Naive thymus-derived CD8-positive, alpha-beta T cell (primary cell): ENCODE measurements at regions not wholly inside any gene's neighbourhood (a gene's known extent, or its start where the extent isn't known, plus 50 kb on each side); places are given as distances from the start of the nearest gene placed in this dataset.
"Not testable (repeated sequence)": the region's sequence is repeated elsewhere in the genome, so short reads cannot be mapped to it uniquely, and the experiment has no call there.

ENCODE experiments used
- ATAC-seq, 2 donors: fragments of 150-1000 bp; cut with Tn5 transposase in 1 of 2; sonication (Bioruptor Pico), chemical (Tn5 transposase) in 1 of 2; 1 replicate in 1 of 2; 2 replicates in 1 of 2; pipeline ENCODE4 v1.10.0; 2021; ENCODE audit warnings: mild to moderate bottlenecking in 2 of 2, moderate library complexity in 2 of 2
- POLR2A ChIA-PET: fragments of 350-600 bp; sonication (Branson Sonifier 250); formaldehyde crosslinking; loops from one replicate; lab custom pipeline; 2021; ENCODE audit warnings: antibody characterized with exemption; lab: Charles Lee
- DNase-seq, 10 donors: peaks; one replicate each; pipeline versions ENCODE4 v3.0.0 to v3.0.0-alpha.2; 2020 to 2022
- H3K27ac Mint-ChIP-seq, 10 donors: one replicate each; pipeline ENCODE4 v1.8.0; 2020 to 2022; ENCODE audit warnings: mild to moderate bottlenecking in 10 of 10, mixed read lengths in 10 of 10, moderate library complexity in 4 of 10, inconsistent platforms in 1 of 10
- H3K27me3 Mint-ChIP-seq, 5 donors: one replicate each; pipeline ENCODE4 v1.8.0; 2021 to 2022; ENCODE audit warnings: mixed read lengths in 5 of 5
- H3K36me3 Mint-ChIP-seq, 3 donors: one replicate each; pipeline ENCODE4 v1.8.0; 2020 to 2022; ENCODE audit warnings: mixed read lengths in 3 of 3, mild to moderate bottlenecking in 2 of 3, inconsistent platforms in 1 of 3
- H3K4me1 Mint-ChIP-seq, 4 donors: one replicate each; pipeline ENCODE4 v1.8.0; 2021 to 2022; ENCODE audit warnings: mixed read lengths in 4 of 4
- H3K4me3 Mint-ChIP-seq, 10 donors: one replicate each; pipeline ENCODE4 v1.8.0; 2020 to 2022; ENCODE audit warnings: mild to moderate bottlenecking in 10 of 10, mixed read lengths in 10 of 10, moderate library complexity in 6 of 10, inconsistent platforms in 1 of 10
- H3K9me3 Mint-ChIP-seq, 9 donors: one replicate each; pipeline ENCODE4 v1.8.0; 2020 to 2022; ENCODE audit warnings: mixed read lengths in 9 of 9, mild to moderate bottlenecking in 3 of 9, inconsistent platforms in 1 of 9, moderate library complexity in 1 of 9

DNA sequence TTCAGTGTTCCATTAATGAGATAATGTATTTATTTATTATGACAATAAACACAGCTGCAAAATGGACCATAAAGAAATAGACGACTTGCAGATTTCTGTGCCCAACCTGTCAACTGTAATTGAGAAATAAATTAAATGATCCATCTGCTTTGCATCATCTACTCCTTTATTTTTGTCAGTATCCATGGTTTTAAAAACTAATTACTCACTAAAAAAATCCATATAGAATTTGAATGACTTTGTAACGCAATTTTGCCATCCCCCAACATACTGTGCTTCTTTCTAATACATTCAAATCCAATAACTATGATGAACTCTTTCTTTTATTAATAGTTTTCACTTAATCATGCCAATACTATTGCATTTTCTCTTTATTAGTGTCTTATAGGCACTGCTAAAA is 388.5 kb upstream of the SORCS1 start:
- Mint-ChIP-seq H3K27me3 (no peaks in the 10 kb centered on the region), H3K9me3 (peaks cover 0 to 40% (median 12%) of the 10 kb centered on the region in 9 donors), H3K4me1 (peaks cover 0 to 3% (median 0%) of the 10 kb centered on the region in 4 donors), H3K27ac (no peak overlapping the region), H3K4me3 (no peak overlapping the region), H3K36me3 (no peaks in the 10 kb centered on the region)
- DNase-seq (no peak), ATAC-seq (no peak)
- POLR2A ChIA-PET: no interaction called here

- ATAC-seq (no peak), DNase-seq (no peak)
- Mint-ChIP-seq H3K36me3 (no peaks in the 10 kb centered on the region), H3K27ac (no peak overlapping the region), H3K27me3 (no peaks in the 10 kb centered on the region), H3K4me1 (no peaks in the 10 kb centered on the region), H3K9me3 (peaks cover 0 to 31% (median 12%) of the 10 kb centered on the region in 9 donors), H3K4me3 (no peak overlapping the region)
- POLR2A ChIA-PET: no interaction called here
Measured at GRCh38 chr10:107548301-107548700, 383.8 kb upstream of the SORCS1 start.

- DNase-seq (no peak), ATAC-seq (no peak)
- Mint-ChIP-seq H3K4me1 (no peaks in the 10 kb centered on the region), H3K27me3 (no peaks in the 10 kb centered on the region), H3K4me3 (no peak overlapping the region), H3K36me3 (no peaks in the 10 kb centered on the region), H3K27ac (no peak overlapping the region), H3K9me3 (peaks cover 0 to 31% (median 12%) of the 10 kb centered on the region in 9 donors)
- POLR2A ChIA-PET: no interaction called here
Measured at GRCh38 chr10:107546986-107547385, 382.5 kb upstream of the SORCS1 start.

GRCh38 chr10:107546284-107546683 is 381.8 kb upstream of the SORCS1 start:
- no peaks in the 10 kb centered on the region for H3K27me3 Mint-ChIP-seq
- H3K4me3 Mint-ChIP-seq: no peak overlapping the region
- no peaks in the 10 kb centered on the region for H3K36me3 Mint-ChIP-seq
- no peak overlapping the region for H3K27ac Mint-ChIP-seq
- DNase-seq (no peak), ATAC-seq (no peak)
- peaks cover 0 to 31% (median 12%) of the 10 kb centered on the region in 9 donors for H3K9me3 Mint-ChIP-seq
- no peaks in the 10 kb centered on the region for H3K4me1 Mint-ChIP-seq
- POLR2A ChIA-PET: no interaction called here

GRCh38 chr10:107545717-107546116 is 381.2 kb upstream of the SORCS1 start:
- no peaks in the 10 kb centered on the region for H3K36me3 Mint-ChIP-seq
- no peaks in the 10 kb centered on the region for H3K27me3 Mint-ChIP-seq
- peaks cover 2 to 26% (median 11%) of the 10 kb centered on the region in 9 donors for H3K9me3 Mint-ChIP-seq
- DNase-seq: peak in 1 of 10 donors; percentile 3
- H3K4me1 Mint-ChIP-seq: no peaks in the 10 kb centered on the region
- no peak overlapping the region for H3K27ac Mint-ChIP-seq
- POLR2A ChIA-PET: no interaction called here
- ATAC-seq: no peak
- H3K4me3 Mint-ChIP-seq: no peak overlapping the region

- POLR2A ChIA-PET: no interaction called here
- Mint-ChIP-seq H3K27me3 (no peaks in the 10 kb centered on the region), H3K36me3 (no peaks in the 10 kb centered on the region), H3K4me3 (no peak overlapping the region), H3K9me3 (peaks cover 2 to 18% (median 11%) of the 10 kb centered on the region in 9 donors), H3K4me1 (no peaks in the 10 kb centered on the region), H3K27ac (no peak overlapping the region)
- no peak for DNase-seq
- no peak for ATAC-seq
Measured at GRCh38 chr10:107544706-107545520, 380.4 kb upstream of the SORCS1 start.

DNA sequence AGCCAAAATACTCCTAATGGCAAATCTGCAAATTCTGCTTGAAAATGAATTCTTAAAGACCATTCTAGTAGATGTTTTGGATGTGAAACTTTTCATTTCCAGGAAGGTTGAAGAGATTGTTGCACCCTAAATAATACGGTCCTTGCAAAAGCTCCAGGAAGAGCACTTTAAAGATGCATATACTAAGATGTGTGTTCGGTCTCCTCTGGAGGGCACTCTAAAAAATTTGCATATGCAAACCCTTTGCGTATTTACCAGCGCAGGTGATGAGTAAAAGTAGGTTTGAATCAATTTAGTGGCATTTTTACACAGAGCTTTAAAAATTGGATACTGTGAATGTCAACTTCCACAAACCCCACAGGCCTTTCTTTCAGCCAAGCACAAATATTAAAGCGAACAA is 378.1 kb upstream of the SORCS1 start:
- POLR2A ChIA-PET: no interaction called here
- H3K36me3 Mint-ChIP-seq: no peaks in the 10 kb centered on the region
- H3K4me3 Mint-ChIP-seq: no peak overlapping the region
- no peak overlapping the region for H3K27ac Mint-ChIP-seq
- ATAC-seq (no peak), DNase-seq (no peak)
- peaks cover 0 to 23% (median 6%) of the 10 kb centered on the region in 9 donors for H3K9me3 Mint-ChIP-seq
- H3K27me3 Mint-ChIP-seq: no peaks in the 10 kb centered on the region
- H3K4me1 Mint-ChIP-seq: no peaks in the 10 kb centered on the region

GRCh38 chr10:107542016-107542415 is 377.5 kb upstream of the SORCS1 start:
- H3K27me3 Mint-ChIP-seq: no peaks in the 10 kb centered on the region

DNA sequence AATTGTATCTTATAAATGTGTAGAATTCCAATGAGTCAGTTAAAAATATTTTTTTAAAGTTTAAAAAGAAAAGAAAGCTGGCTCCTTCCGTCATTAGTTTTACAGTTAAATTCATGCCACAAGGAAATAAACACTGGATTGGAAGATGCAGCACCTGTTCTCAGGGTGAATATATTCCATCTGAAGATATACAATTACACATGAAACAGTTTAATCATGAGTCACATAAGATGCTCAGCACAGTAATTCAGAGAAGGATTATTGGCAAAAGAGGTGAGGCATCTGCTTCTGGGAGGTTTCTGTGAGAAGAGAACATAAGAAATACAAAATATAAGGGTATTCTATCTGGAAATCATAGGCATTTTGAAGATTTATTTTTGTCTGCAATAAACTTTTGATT is 376.5 kb upstream of the SORCS1 start:
- Mint-ChIP-seq H3K9me3 (peaks cover 0 to 23% (median 6%) of the 10 kb centered on the region in 9 donors), H3K4me1 (no peaks in the 10 kb centered on the region), H3K36me3 (no peaks in the 10 kb centered on the region), H3K4me3 (no peak overlapping the region), H3K27ac (no peak overlapping the region), H3K27me3 (no peaks in the 10 kb centered on the region)
- no peak for DNase-seq
- POLR2A ChIA-PET: no interaction called here
- ATAC-seq: no peak

More at GRCh38 chr10:107542016-107542415, 377.5 kb upstream of the SORCS1 start:
- Mint-ChIP-seq H3K9me3 (peaks cover 0 to 23% (median 6%) of the 10 kb centered on the region in 9 donors), H3K4me1 (no peaks in the 10 kb centered on the region), H3K36me3 (no peaks in the 10 kb centered on the region), H3K27ac (no peak overlapping the region), H3K4me3 (no peak overlapping the region)
- ATAC-seq: no peak
- POLR2A ChIA-PET: no interaction called here
- no peak for DNase-seq

DNA sequence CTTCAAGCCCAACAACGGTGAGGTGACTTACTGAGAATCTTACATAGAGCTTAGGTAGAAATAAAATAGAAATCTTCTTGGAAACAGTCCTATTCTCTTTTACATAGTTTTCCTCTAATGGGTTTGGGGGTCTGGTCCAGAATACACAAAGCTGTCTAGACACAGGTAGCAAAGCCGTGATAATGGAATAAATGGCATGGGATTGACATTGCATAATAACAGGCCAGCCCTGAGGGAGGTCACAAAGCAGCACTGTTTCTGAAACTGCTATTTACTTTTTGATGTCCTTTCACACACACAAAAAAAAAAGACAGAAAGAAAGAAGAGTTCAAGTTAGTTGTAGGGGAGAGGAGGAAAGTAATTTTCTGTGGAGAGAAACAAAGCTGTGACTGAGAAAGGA is 364.8 kb upstream of the SORCS1 start:
- POLR2A ChIA-PET: no interaction called here
- H3K27ac Mint-ChIP-seq: no peak overlapping the region
- ATAC-seq (no peak), DNase-seq (no peak)
- no peaks in the 10 kb centered on the region for H3K4me1 Mint-ChIP-seq
- peaks cover 0 to 15% (median 5%) of the 10 kb centered on the region in 9 donors for H3K9me3 Mint-ChIP-seq
- H3K27me3 Mint-ChIP-seq: no peaks in the 10 kb centered on the region
- no peak overlapping the region for H3K4me3 Mint-ChIP-seq
- no peaks in the 10 kb centered on the region for H3K36me3 Mint-ChIP-seq

DNA sequence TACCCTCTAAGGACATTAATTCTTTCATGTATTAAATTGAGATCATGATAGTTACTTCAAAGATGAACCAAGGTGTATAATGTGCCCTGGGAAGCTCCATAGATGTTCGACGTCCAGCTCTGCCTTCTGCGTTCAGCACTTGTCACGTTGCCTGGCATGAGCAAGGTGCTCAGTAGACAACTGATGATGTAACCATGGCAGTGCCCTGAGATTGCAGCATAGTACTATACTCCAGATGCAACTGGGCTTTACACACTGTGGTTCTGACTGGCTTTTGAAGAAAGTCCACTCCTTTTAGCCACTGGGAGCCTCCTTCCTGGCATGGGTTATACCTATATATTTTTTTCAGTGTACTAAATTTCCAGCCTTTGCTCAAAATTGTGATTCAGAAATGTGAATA is 355.8 kb upstream of the SORCS1 start:
- no peaks in the 10 kb centered on the region for H3K27me3 Mint-ChIP-seq
- ATAC-seq (no peak), DNase-seq (no peak)
- POLR2A ChIA-PET: no interaction called here
- H3K27ac Mint-ChIP-seq: no peak overlapping the region
- H3K4me1 Mint-ChIP-seq: no peaks in the 10 kb centered on the region
- H3K36me3 Mint-ChIP-seq: no peaks in the 10 kb centered on the region
- H3K9me3 Mint-ChIP-seq: peaks cover 2 to 31% (median 12%) of the 10 kb centered on the region in 9 donors
- no peak overlapping the region for H3K4me3 Mint-ChIP-seq

DNA sequence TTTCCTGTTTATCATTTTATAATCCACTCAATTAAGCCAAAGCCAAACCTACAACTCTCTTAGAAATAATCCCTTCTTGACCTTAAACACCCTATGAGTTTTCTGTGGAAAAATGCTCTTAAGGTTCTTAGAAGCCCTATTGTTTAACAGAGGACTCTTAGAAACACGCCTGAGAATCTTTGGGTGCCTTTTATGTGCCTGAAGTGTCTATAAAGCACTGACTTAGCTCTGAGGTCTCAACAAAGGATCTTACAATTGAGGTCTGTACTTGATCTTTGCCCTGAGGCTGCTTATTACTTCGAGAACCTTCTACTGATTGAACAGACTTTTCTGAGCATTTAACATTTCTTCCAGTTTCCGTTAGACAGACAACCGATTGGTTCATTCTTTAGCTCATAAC is 353.3 kb upstream of the SORCS1 start:
- H3K36me3 Mint-ChIP-seq: no peaks in the 10 kb centered on the region
- H3K4me1 Mint-ChIP-seq: no peaks in the 10 kb centered on the region
- peaks cover 3 to 22% (median 12%) of the 10 kb centered on the region in 9 donors for H3K9me3 Mint-ChIP-seq

DNA sequence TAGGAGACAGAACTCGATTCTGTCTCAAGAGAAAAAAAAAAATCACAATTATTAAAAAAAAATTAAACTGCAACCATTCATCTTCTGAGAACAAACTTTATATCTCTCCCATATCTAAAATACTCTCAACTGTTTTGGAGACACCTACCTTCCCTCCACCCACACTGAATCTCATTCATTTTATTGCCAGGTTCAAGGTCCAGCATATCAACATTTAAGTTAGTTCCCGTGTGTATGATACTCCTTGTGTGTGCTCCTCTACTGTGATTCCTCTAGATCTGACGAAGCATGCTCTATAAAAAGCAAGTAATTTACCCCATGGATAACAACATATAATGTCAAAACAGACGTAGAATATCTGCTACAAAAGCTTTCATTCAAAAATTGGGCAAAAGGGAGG is 351.8 kb upstream of the SORCS1 start:
- H3K36me3 Mint-ChIP-seq: no peaks in the 10 kb centered on the region
- no peak for DNase-seq
- no peak overlapping the region for H3K4me3 Mint-ChIP-seq
- no peaks in the 10 kb centered on the region for H3K4me1 Mint-ChIP-seq
- H3K27ac Mint-ChIP-seq: no peak overlapping the region
- no peak for ATAC-seq
- no peaks in the 10 kb centered on the region for H3K27me3 Mint-ChIP-seq
- POLR2A ChIA-PET: no interaction called here
- H3K9me3 Mint-ChIP-seq: peaks cover 3 to 21% (median 10%) of the 10 kb centered on the region in 9 donors

More for the DNA sequence above, 353.3 kb upstream of the SORCS1 start:
- DNase-seq (no peak), ATAC-seq (no peak)
- H3K27me3 Mint-ChIP-seq: no peaks in the 10 kb centered on the region
- no peak overlapping the region for H3K27ac Mint-ChIP-seq
- POLR2A ChIA-PET: no interaction called here
- no peak overlapping the region for H3K4me3 Mint-ChIP-seq

- DNase-seq, H3K27me3 Mint-ChIP-seq, H3K36me3 Mint-ChIP-seq, H3K4me1 Mint-ChIP-seq, H3K4me3 Mint-ChIP-seq, POLR2A ChIA-PET, ATAC-seq, H3K27ac Mint-ChIP-seq: not testable (repeated sequence)
- H3K9me3 Mint-ChIP-seq: peaks cover 7 to 35% (median 19%) of the 10 kb centered on the region in 9 donors
Measured at GRCh38 chr10:107504011-107504410, 339.5 kb upstream of the SORCS1 start.
